Activated naive CD8-positive, alpha-beta T cell treated with anti-CD3 and anti-CD28 coated beads, Interleukin-2, amount 50 U/mL, for 24 hours (primary cell): ENCODE measurements at regions not wholly inside any gene's neighbourhood (a gene's known extent, or its start where the extent isn't known, plus 50 kb on each side); places are given as distances from the start of the nearest gene placed in this dataset.

ENCODE experiments used
- ATAC-seq: fragments of 150-1000 bp; cut with Tn5 transposase; one replicate; pipeline ENCODE4 v1.10.0; 2021
- DNase-seq: peaks from one replicate; pipeline ENCODE4 v3.0.0; 2021
- H3K27ac Mint-ChIP-seq: one replicate; pipeline ENCODE4 v1.8.0; 2021; ENCODE audit warnings: mild to moderate bottlenecking, mixed read lengths
- H3K27me3 Mint-ChIP-seq: one replicate; pipeline ENCODE4 v1.8.0; 2021; ENCODE audit warnings: mixed read lengths
- H3K36me3 Mint-ChIP-seq: one replicate; pipeline ENCODE4 v1.8.0; 2021; ENCODE audit warnings: low read depth, mixed read lengths
- H3K4me1 Mint-ChIP-seq: one replicate; pipeline ENCODE4 v1.8.0; 2021; ENCODE audit warnings: mixed read lengths
- H3K4me3 Mint-ChIP-seq: one replicate; pipeline ENCODE4 v1.8.0; 2021; ENCODE audit warnings: mild to moderate bottlenecking, moderate library complexity, mixed read lengths
- H3K9me3 Mint-ChIP-seq: one replicate; pipeline ENCODE4 v1.8.0; 2021; ENCODE audit warnings: mixed read lengths

GRCh38 chr10:3613318-3613717 is 171.7 kb downstream of the KLF6 start:
- Mint-ChIP-seq H3K36me3 (peaks cover 13% of the 10 kb centered on the region), H3K9me3 (peaks cover 33% of the 10 kb centered on the region), H3K27ac (no peak overlapping the region), H3K27me3 (peaks cover 2% of the 10 kb centered on the region), H3K4me1 (no peaks in the 10 kb centered on the region), H3K4me3 (no peak overlapping the region)
- no peak for DNase-seq
- ATAC-seq = no peak

GRCh38 chr10:3612183-3613001 is 172.6 kb downstream of the KLF6 start:
- DNase-seq = no peak
- H3K4me1 Mint-ChIP-seq = no peaks in the 10 kb centered on the region
- no peak overlapping the region for H3K4me3 Mint-ChIP-seq
- no peak for ATAC-seq
- H3K9me3 Mint-ChIP-seq = peaks cover 39% of the 10 kb centered on the region
- peaks cover 15% of the 10 kb centered on the region for H3K36me3 Mint-ChIP-seq
- H3K27me3 Mint-ChIP-seq = peaks cover 2% of the 10 kb centered on the region
- no peak overlapping the region for H3K27ac Mint-ChIP-seq

- Mint-ChIP-seq H3K27me3 (peaks cover 5% of the 10 kb centered on the region), H3K9me3 (peaks cover 40% of the 10 kb centered on the region), H3K4me1 (peaks cover 14% of the 10 kb centered on the region), H3K36me3 (peaks cover 12% of the 10 kb centered on the region), H3K4me3 (no peak overlapping the region), H3K27ac (peak overlapping the region; percentile 23)
- ATAC-seq = no peak
- no peak for DNase-seq
Observed at GRCh38 chr10:3606309-3606708, 178.7 kb downstream of the KLF6 start.

GRCh38 chr10:3605882-3606281 is 179.1 kb downstream of the KLF6 start:
- no peak for ATAC-seq
- Mint-ChIP-seq H3K9me3 (peaks cover 36% of the 10 kb centered on the region), H3K4me3 (no peak overlapping the region), H3K36me3 (peaks cover 9% of the 10 kb centered on the region), H3K4me1 (peaks cover 14% of the 10 kb centered on the region), H3K27ac (peak overlapping the region; percentile 23), H3K27me3 (peaks cover 5% of the 10 kb centered on the region)
- no peak for DNase-seq

- Mint-ChIP-seq H3K9me3 (no peaks in the 10 kb centered on the region), H3K36me3 (no peaks in the 10 kb centered on the region), H3K4me3 (no peak overlapping the region), H3K4me1 (no peaks in the 10 kb centered on the region), H3K27me3 (peaks cover 15% of the 10 kb centered on the region), H3K27ac (no peak overlapping the region)
- no peak for ATAC-seq
- DNase-seq = no peak
Observed at GRCh38 chr10:3595736-3596135, 189.3 kb downstream of the KLF6 start.

- H3K27ac Mint-ChIP-seq = no peak overlapping the region
- DNase-seq (no peak), ATAC-seq (no peak)
- H3K4me3 Mint-ChIP-seq = no peak overlapping the region
- no peaks in the 10 kb centered on the region for H3K36me3 Mint-ChIP-seq
- no peaks in the 10 kb centered on the region for H3K4me1 Mint-ChIP-seq
- no peaks in the 10 kb centered on the region for H3K9me3 Mint-ChIP-seq
- H3K27me3 Mint-ChIP-seq = peaks cover 11% of the 10 kb centered on the region
Observed at GRCh38 chr10:3593611-3594010, 191.4 kb downstream of the KLF6 start.

- Mint-ChIP-seq H3K4me3 (no peak overlapping the region), H3K9me3 (no peaks in the 10 kb centered on the region), H3K27ac (no peak overlapping the region), H3K27me3 (peaks cover 13% of the 10 kb centered on the region), H3K36me3 (no peaks in the 10 kb centered on the region), H3K4me1 (no peaks in the 10 kb centered on the region)
- ATAC-seq (no peak), DNase-seq (no peak)
Observed at GRCh38 chr10:3592424-3592823, 192.6 kb downstream of the KLF6 start.

GRCh38 chr10:3588816-3589215 is 196.2 kb downstream of the KLF6 start:
- Mint-ChIP-seq H3K27me3 (peaks cover 8% of the 10 kb centered on the region), H3K4me1 (no peaks in the 10 kb centered on the region), H3K36me3 (no peaks in the 10 kb centered on the region), H3K4me3 (no peak overlapping the region), H3K9me3 (no peaks in the 10 kb centered on the region), H3K27ac (no peak overlapping the region)
- no peak for DNase-seq
- ATAC-seq = no peak

- Mint-ChIP-seq H3K9me3 (no peaks in the 10 kb centered on the region), H3K4me3 (no peak overlapping the region), H3K27ac (no peak overlapping the region), H3K36me3 (no peaks in the 10 kb centered on the region), H3K27me3 (peaks cover 8% of the 10 kb centered on the region), H3K4me1 (no peaks in the 10 kb centered on the region)
- ATAC-seq (no peak), DNase-seq (no peak)
Observed at GRCh38 chr10:3588346-3588745, 196.7 kb downstream of the KLF6 start.

GRCh38 chr10:3584926-3585784 is 199.9 kb downstream of the KLF6 start:
- no peak overlapping the region for H3K27ac Mint-ChIP-seq
- ATAC-seq (no peak), DNase-seq (no peak)
- H3K9me3 Mint-ChIP-seq = no peaks in the 10 kb centered on the region
- H3K27me3 Mint-ChIP-seq = peaks cover 7% of the 10 kb centered on the region
- no peaks in the 10 kb centered on the region for H3K4me1 Mint-ChIP-seq
- no peak overlapping the region for H3K4me3 Mint-ChIP-seq
- H3K36me3 Mint-ChIP-seq = no peaks in the 10 kb centered on the region

GRCh38 chr10:3580565-3580964 is 204.4 kb downstream of the KLF6 start:
- ATAC-seq (no peak), DNase-seq (no peak)
- H3K4me1 Mint-ChIP-seq = no peaks in the 10 kb centered on the region
- no peak overlapping the region for H3K4me3 Mint-ChIP-seq
- H3K36me3 Mint-ChIP-seq = no peaks in the 10 kb centered on the region
- H3K9me3 Mint-ChIP-seq = no peaks in the 10 kb centered on the region
- peaks cover 5% of the 10 kb centered on the region for H3K27me3 Mint-ChIP-seq
- no peak overlapping the region for H3K27ac Mint-ChIP-seq

- H3K9me3 Mint-ChIP-seq = no peaks in the 10 kb centered on the region
- ATAC-seq = no peak
Observed at GRCh38 chr10:3579845-3580244, 205.2 kb downstream of the KLF6 start.

GRCh38 chr10:3578682-3579081 is 206.3 kb downstream of the KLF6 start:
- Mint-ChIP-seq H3K9me3 (no peaks in the 10 kb centered on the region), H3K27me3 (peaks cover 5% of the 10 kb centered on the region), H3K36me3 (no peaks in the 10 kb centered on the region), H3K27ac (no peak overlapping the region), H3K4me3 (no peak overlapping the region), H3K4me1 (no peaks in the 10 kb centered on the region)
- no peak for DNase-seq
- ATAC-seq = no peak

More at GRCh38 chr10:3579845-3580244, 205.2 kb downstream of the KLF6 start:
- Mint-ChIP-seq H3K27me3 (peaks cover 5% of the 10 kb centered on the region), H3K4me1 (no peaks in the 10 kb centered on the region), H3K27ac (no peak overlapping the region), H3K4me3 (no peak overlapping the region), H3K36me3 (no peaks in the 10 kb centered on the region)
- DNase-seq = no peak

- no peak overlapping the region for H3K27ac Mint-ChIP-seq
- H3K27me3 Mint-ChIP-seq = peaks cover 5% of the 10 kb centered on the region
- no peak for DNase-seq
- no peaks in the 10 kb centered on the region for H3K4me1 Mint-ChIP-seq
- no peaks in the 10 kb centered on the region for H3K36me3 Mint-ChIP-seq
- no peak overlapping the region for H3K4me3 Mint-ChIP-seq
- no peak for ATAC-seq
- H3K9me3 Mint-ChIP-seq = no peaks in the 10 kb centered on the region
Observed at GRCh38 chr10:3578159-3578558, 206.8 kb downstream of the KLF6 start.

GRCh38 chr10:3574451-3574850 is 210.6 kb downstream of the KLF6 start:
- Mint-ChIP-seq H3K4me1 (no peaks in the 10 kb centered on the region), H3K9me3 (no peaks in the 10 kb centered on the region), H3K4me3 (no peak overlapping the region), H3K36me3 (no peaks in the 10 kb centered on the region), H3K27me3 (peaks cover 1% of the 10 kb centered on the region), H3K27ac (no peak overlapping the region)
- DNase-seq = no peak
- no peak for ATAC-seq
